HG03354 (cell line): ENCODE measurements at regions not wholly inside any gene's neighbourhood (a gene's known extent, or its start where the extent isn't known, plus 50 kb on each side); places are given as distances from the start of the nearest gene placed in this dataset.
"Not testable (repeated sequence)": the region's sequence is repeated elsewhere in the genome, so short reads cannot be mapped to it uniquely, and the experiment has no call there.

Source experiments
- ATAC-seq: cut with Tn5 transposase; IDR thresholded peaks from one replicate; pipeline ENCODE4 v1.9.1; 2021; ENCODE audit warnings: mild to moderate bottlenecking; ENCODE audit not compliant: unreplicated experiment, poor library complexity, severe bottlenecking

GRCh38 chr10:121690152-121690848 is 92.1 kb upstream of the FGFR2 start:
- no peak for ATAC-seq

GRCh38 chr10:121687095-121687813 is 89.0 kb upstream of the FGFR2 start:
- ATAC-seq: no peak

- no peak for ATAC-seq
Measured at GRCh38 chr10:121684276-121684675, 86.0 kb upstream of the FGFR2 start.

GRCh38 chr10:121683816-121684215 is 85.6 kb upstream of the FGFR2 start:
- no peak for ATAC-seq

GRCh38 chr10:121683366-121683765 is 85.1 kb upstream of the FGFR2 start:
- ATAC-seq: no peak

- ATAC-seq: no peak
Measured at GRCh38 chr10:121681997-121682687, 83.9 kb upstream of the FGFR2 start.

GRCh38 chr10:121680879-121681655 is 82.8 kb upstream of the FGFR2 start:
- no peak for ATAC-seq

GRCh38 chr10:121679916-121680315 is 81.7 kb upstream of the FGFR2 start:
- no peak for ATAC-seq

- peak; percentile 50 for ATAC-seq
Measured at GRCh38 chr10:121678631-121679174, 80.5 kb upstream of the FGFR2 start.

GRCh38 chr10:121677880-121678279 is 79.6 kb upstream of the FGFR2 start:
- ATAC-seq: no peak

GRCh38 chr10:121675344-121675743 is 77.1 kb upstream of the FGFR2 start:
- ATAC-seq: no peak

- no peak for ATAC-seq
Measured at GRCh38 chr10:121674885-121675284, 76.6 kb upstream of the FGFR2 start.

- no peak for ATAC-seq
Measured at GRCh38 chr10:121672733-121673132, 74.5 kb upstream of the FGFR2 start.

- ATAC-seq: not testable (repeated sequence)
Measured at GRCh38 chr10:121669840-121670239, 71.6 kb upstream of the FGFR2 start.

GRCh38 chr10:121669028-121669374 is 70.8 kb upstream of the FGFR2 start:
- no peak for ATAC-seq

GRCh38 chr10:121668314-121669027 is 70.2 kb upstream of the FGFR2 start:
- no peak for ATAC-seq

- ATAC-seq: no peak
Measured at GRCh38 chr10:121667948-121668313, 69.7 kb upstream of the FGFR2 start.

GRCh38 chr10:121665809-121666208 is 67.6 kb upstream of the FGFR2 start:
- ATAC-seq: no peak

GRCh38 chr10:121664671-121665070 is 66.4 kb upstream of the FGFR2 start:
- no peak for ATAC-seq
